Mesenchymal stem cell (in vitro differentiated cells and primary cell): ENCODE measurements at regions not wholly inside any gene's neighbourhood (a gene's known extent, or its start where the extent isn't known, plus 50 kb on each side); places are given as distances from the start of the nearest gene placed in this dataset.

Experiments used
- DNase-seq: peaks from one replicate; pipeline ENCODE4 v3.0.0-alpha.2; 2013
- H2AFZ ChIP-seq: one replicate; pipeline ENCODE4 v1.6.1; 2013; ENCODE audit warnings: low read depth, mild to moderate bottlenecking, control low read depth, inconsistent platforms, low read length, moderate library complexity
- H2AK5ac ChIP-seq: 2 replicates; pipeline ENCODE4 v1.6.1; 2013; ENCODE audit warnings: low read length, moderate library complexity, mild to moderate bottlenecking, inconsistent platforms; ENCODE audit not compliant: severe bottlenecking
- H2BK120ac ChIP-seq: one replicate; pipeline ENCODE4 v1.6.1; 2013; ENCODE audit warnings: low read depth, mild to moderate bottlenecking, inconsistent platforms, low read length, moderate library complexity
- H2BK12ac ChIP-seq, 2 experiments: one replicate each; pipeline ENCODE4 v1.6.1; 2013; ENCODE audit warnings: inconsistent platforms in 2 of 2, low read length in 2 of 2, mild to moderate bottlenecking in 2 of 2, moderate library complexity in 2 of 2, control low read depth in 1 of 2
- H2BK15ac ChIP-seq: one replicate; pipeline ENCODE4 v1.6.1; 2013; ENCODE audit warnings: mild to moderate bottlenecking, low read depth, inconsistent platforms; ENCODE audit not compliant: poor library complexity, severe bottlenecking
- H2BK5ac ChIP-seq: 2 replicates; pipeline ENCODE4 v1.6.1; 2013; ENCODE audit warnings: low read depth, mild to moderate bottlenecking, low read length, control low read depth, inconsistent platforms; ENCODE audit not compliant: poor library complexity, severe bottlenecking
- H3K14ac ChIP-seq, 2 experiments: one replicate each; pipeline ENCODE4 v1.6.1; 2013; ENCODE audit warnings: inconsistent platforms in 2 of 2, low read length in 2 of 2, control low read depth in 1 of 2, mild to moderate bottlenecking in 1 of 2, moderate library complexity in 1 of 2
- H3K18ac ChIP-seq, 2 experiments: one replicate each; pipeline ENCODE4 v1.6.1; 2013; ENCODE audit warnings: inconsistent platforms in 2 of 2, low read length in 2 of 2, control low read depth in 1 of 2, low read depth in 1 of 2, mild to moderate bottlenecking in 1 of 2
- H3K23ac ChIP-seq, 2 experiments: one replicate each; pipeline ENCODE4 v1.6.1; 2013; ENCODE audit warnings: inconsistent platforms in 2 of 2, low read length in 2 of 2, mild to moderate bottlenecking in 2 of 2, moderate library complexity in 2 of 2, control low read depth in 1 of 2
- H3K27ac ChIP-seq: 2 replicates; pipeline ENCODE4 v1.5.1; 2013; ENCODE audit warnings: mild to moderate bottlenecking, moderate library complexity, low read length, control low read depth, inconsistent platforms; ENCODE audit not compliant: poor library complexity, severe bottlenecking
- H3K27me3 ChIP-seq, 2 experiments: 2 replicates each; pipeline versions ENCODE4 v1.6.1 to v1.7.0; 2013; ENCODE audit warnings: low read length in 2 of 2, mild to moderate bottlenecking in 2 of 2, moderate library complexity in 2 of 2, control low read depth in 1 of 2, inconsistent platforms in 1 of 2; ENCODE audit not compliant: control insufficient read depth in 1 of 2, insufficient read depth in 1 of 2
- H3K36me3 ChIP-seq, 2 experiments: 2 replicates each; pipeline versions ENCODE4 v1.6.1 to v1.7.0; 2013; ENCODE audit warnings: low read length in 2 of 2, control low read depth in 1 of 2, inconsistent platforms in 1 of 2, low read depth in 1 of 2, mild to moderate bottlenecking in 1 of 2; ENCODE audit not compliant: insufficient read depth in 2 of 2, control insufficient read depth in 1 of 2
- H3K4ac ChIP-seq, 2 experiments: one replicate each; pipeline ENCODE4 v1.6.1; 2013; ENCODE audit warnings: inconsistent platforms in 2 of 2, low read length in 2 of 2, mild to moderate bottlenecking in 2 of 2, moderate library complexity in 2 of 2, control low read depth in 1 of 2, low read depth in 1 of 2
- H3K4me1 ChIP-seq: 2 replicates; pipeline ENCODE4 v1.6.1; 2013; ENCODE audit warnings: low read depth, low read length, control low read depth; ENCODE audit not compliant: control insufficient read depth, insufficient read depth
- H3K4me2 ChIP-seq: 2 replicates; pipeline ENCODE4 v1.6.1; 2013; ENCODE audit warnings: low read length, mild to moderate bottlenecking, inconsistent platforms; ENCODE audit not compliant: poor library complexity, severe bottlenecking
- H3K4me3 ChIP-seq, 2 experiments: 2 replicates each; pipeline versions ENCODE4 v1.5.1 to v1.7.0; 2013; ENCODE audit warnings: low read length in 2 of 2, mild to moderate bottlenecking in 2 of 2, control low read depth in 1 of 2, low read depth in 1 of 2; ENCODE audit not compliant: insufficient read depth in 1 of 2
- H3K79me1 ChIP-seq: replicated peaks from 2 replicates; pipeline ENCODE4 v1.6.1; 2013; ENCODE audit warnings: mild to moderate bottlenecking, control low read depth, low read length, inconsistent platforms; ENCODE audit not compliant: poor library complexity, severe bottlenecking
- H3K9ac ChIP-seq: 2 replicates; pipeline ENCODE4 v1.7.0; 2013; ENCODE audit warnings: mild to moderate bottlenecking, low read length, moderate library complexity
- H3K9me3 ChIP-seq: 2 replicates; pipeline ENCODE4 v1.7.0; 2013; ENCODE audit warnings: mild to moderate bottlenecking, low read length; ENCODE audit not compliant: control insufficient read depth
- H4K8ac ChIP-seq: one replicate; pipeline ENCODE4 v1.6.1; 2013; ENCODE audit warnings: inconsistent platforms, mild to moderate bottlenecking, low read length, moderate library complexity
- H4K91ac ChIP-seq: one replicate; pipeline ENCODE4 v1.6.1; 2013; ENCODE audit warnings: mild to moderate bottlenecking, low read length, inconsistent platforms
- WGBS: methylation state at CpG from one replicate; pipeline ENCODE4 v1.1.7; 2013; ENCODE audit warnings: mixed read lengths; 5-methylcytosine and 5-hydroxymethylcytosine counted together

DNA sequence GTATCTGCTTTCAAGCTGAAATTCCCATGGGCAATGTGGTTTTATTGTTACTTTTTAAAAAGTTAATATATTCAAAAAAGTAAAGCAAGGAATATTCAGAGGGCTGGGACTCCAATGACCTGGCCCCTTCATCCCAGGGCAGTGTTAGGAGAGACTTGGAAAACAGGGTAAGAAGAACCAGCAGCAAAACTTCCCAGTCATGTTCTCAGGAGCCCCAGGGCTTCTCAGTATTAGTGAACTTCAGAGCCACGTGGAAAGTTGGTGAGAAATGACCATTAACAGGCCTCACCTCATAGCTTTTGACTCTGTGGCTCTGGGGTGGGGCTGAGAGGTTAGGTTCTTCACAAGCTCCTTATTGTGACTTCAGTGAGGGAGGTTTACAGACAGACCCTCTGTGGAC is 230.4 kb upstream of the KCNG1 start:
- Histone ChIP-seq H3K9ac (no peak overlapping the region), H3K27ac (no peak overlapping the region), H2BK15ac (no peak overlapping the region), H3K4me3 (no peak overlapping the region), H2BK5ac (no peak overlapping the region), H3K4me2 (no peak overlapping the region), H3K14ac (no peak overlapping the region), H2AFZ (no peak overlapping the region), H2BK12ac (no peak overlapping the region), H3K27me3 (peaks cover 70 to 75% of the 10 kb centered on the region in 2 experiments), H2AK5ac (no peak overlapping the region), H3K23ac (no peak overlapping the region), H3K79me1 (no peaks in the 10 kb centered on the region), H3K36me3 (no peaks in the 10 kb centered on the region), H3K4me1 (no peaks in the 10 kb centered on the region), H3K9me3 (peaks cover 7% of the 10 kb centered on the region), H4K8ac (no peak overlapping the region), H2BK120ac (no peak overlapping the region), H3K4ac (no peak overlapping the region), H4K91ac (no peak overlapping the region), H3K18ac (no peak overlapping the region)
- DNase-seq: no peak
- 27% methylated on average over 1 of the region's 1 CpG for WGBS

GRCh38 chr20:51249781-51250180 is 226.9 kb upstream of the KCNG1 start:
- H3K4ac ChIP-seq: no peak overlapping the region
- no peak overlapping the region for H2BK120ac ChIP-seq
- no peak overlapping the region for H3K23ac ChIP-seq
- H3K36me3 ChIP-seq: no peaks in the 10 kb centered on the region
- no peak overlapping the region for H3K4me2 ChIP-seq
- no peaks in the 10 kb centered on the region for H3K79me1 ChIP-seq
- H3K27ac ChIP-seq: no peak overlapping the region
- H2AFZ ChIP-seq: no peak overlapping the region
- no peak overlapping the region for H2AK5ac ChIP-seq
- H2BK12ac ChIP-seq: no peak overlapping the region
- no peak overlapping the region for H3K14ac ChIP-seq
- peaks cover 52 to 66% of the 10 kb centered on the region in 2 experiments for H3K27me3 ChIP-seq
- no peak overlapping the region for H2BK15ac ChIP-seq
- no peak overlapping the region for H3K18ac ChIP-seq
- whole genome bisulfite sequencing: 75% methylated on average over 4 of the region's 6 CpGs
- no peak overlapping the region for H2BK5ac ChIP-seq
- no peak for DNase-seq
- H3K4me3 ChIP-seq: no peak overlapping the region
- peaks cover 7% of the 10 kb centered on the region for H3K9me3 ChIP-seq
- H4K8ac ChIP-seq: no peak overlapping the region
- H3K9ac ChIP-seq: no peak overlapping the region
- no peaks in the 10 kb centered on the region for H3K4me1 ChIP-seq
- no peak overlapping the region for H4K91ac ChIP-seq

GRCh38 chr20:51249215-51249614 is 226.3 kb upstream of the KCNG1 start:
- Histone ChIP-seq H2AFZ (no peak overlapping the region), H3K4ac (no peak overlapping the region), H3K9ac (no peak overlapping the region), H2AK5ac (no peak overlapping the region), H3K9me3 (peaks cover 7% of the 10 kb centered on the region), H4K8ac (no peak overlapping the region), H3K4me2 (no peak overlapping the region), H4K91ac (no peak overlapping the region), H3K36me3 (no peaks in the 10 kb centered on the region), H2BK12ac (no peak overlapping the region), H2BK15ac (no peak overlapping the region), H3K27ac (no peak overlapping the region), H3K79me1 (no peaks in the 10 kb centered on the region), H2BK5ac (no peak overlapping the region), H3K23ac (no peak overlapping the region), H3K18ac (no peak overlapping the region), H3K14ac (no peak overlapping the region), H3K4me1 (no peaks in the 10 kb centered on the region), H2BK120ac (no peak overlapping the region), H3K4me3 (no peak overlapping the region), H3K27me3 (peaks cover 51 to 65% of the 10 kb centered on the region in 2 experiments)
- WGBS: 72% methylated on average over 4 of the region's 4 CpGs
- no peak for DNase-seq

GRCh38 chr20:51244466-51244865 is 221.6 kb upstream of the KCNG1 start:
- no peak overlapping the region for H4K8ac ChIP-seq
- DNase-seq: no peak
- H3K18ac ChIP-seq: no peak overlapping the region
- WGBS: 89% methylated on average over 10 of the region's 10 CpGs
- H2BK5ac ChIP-seq: no peak overlapping the region
- no peak overlapping the region for H3K23ac ChIP-seq
- peaks cover 52 to 55% of the 10 kb centered on the region in 2 experiments for H3K27me3 ChIP-seq
- H3K9ac ChIP-seq: no peak overlapping the region
- no peak overlapping the region for H2AK5ac ChIP-seq
- H3K4me1 ChIP-seq: no peaks in the 10 kb centered on the region
- no peak overlapping the region for H2BK120ac ChIP-seq
- H2BK12ac ChIP-seq: no peak overlapping the region
- H3K4me2 ChIP-seq: no peak overlapping the region
- no peak overlapping the region for H4K91ac ChIP-seq
- no peaks in the 10 kb centered on the region for H3K79me1 ChIP-seq
- H3K4ac ChIP-seq: no peak overlapping the region
- no peaks in the 10 kb centered on the region for H3K36me3 ChIP-seq
- peaks cover 29% of the 10 kb centered on the region for H3K9me3 ChIP-seq
- no peak overlapping the region for H2AFZ ChIP-seq
- no peak overlapping the region for H2BK15ac ChIP-seq
- H3K14ac ChIP-seq: no peak overlapping the region
- no peak overlapping the region for H3K4me3 ChIP-seq
- H3K27ac ChIP-seq: no peak overlapping the region
